Heart right ventricle (tissue), 16 donors: ENCODE measurements at regions not wholly inside any gene's neighbourhood (a gene's known extent, or its start where the extent isn't known, plus 50 kb on each side); places are given as distances from the start of the nearest gene placed in this dataset.

Experiments used
- ATAC-seq, 8 donors: fragments of 200-7000 bp; cut with Tn5 transposase; one replicate each; pipeline ENCODE4 v1.9.1; 2020; ENCODE audit warnings: mild to moderate bottlenecking in 8 of 8, moderate library complexity in 8 of 8, moderate number of reproducible peaks in 1 of 8
- DNase-seq, 2 donors: peaks; one replicate each; pipeline ENCODE4 v3.0.0-alpha.2; 2020
- H3K27ac ChIP-seq, 10 donors: fragments of 200-600 bp; sonication (generic) in 2 of 10; one replicate each; pipeline versions ENCODE4 v1.5.0 to v1.8.0; 2020 to 2022; ENCODE audit warnings: mild to moderate bottlenecking in 3 of 10
- H3K27me3 ChIP-seq, 7 donors: fragments of 200-600 bp; one replicate each; pipeline ENCODE4 v1.8.0; 2021 to 2022; ENCODE audit warnings: mild to moderate bottlenecking in 2 of 7
- H3K36me3 ChIP-seq, 9 donors: fragments of 200-600 bp; sonication (generic) in 1 of 9; one replicate each; pipeline versions ENCODE4 v1.5.0 to v1.8.0; 2020 to 2022; ENCODE audit warnings: mild to moderate bottlenecking in 2 of 9
- H3K4me1 ChIP-seq, 9 donors: fragments of 200-600 bp; sonication (generic) in 1 of 9; one replicate each; pipeline versions ENCODE4 v1.5.0 to v1.8.0; 2020 to 2022; ENCODE audit warnings: mild to moderate bottlenecking in 4 of 9
- H3K4me3 ChIP-seq, 10 donors: fragments of 200-600 bp; sonication (generic) in 2 of 10; one replicate each; pipeline versions ENCODE4 v1.5.0 to v1.8.0; 2020 to 2022; ENCODE audit warnings: mild to moderate bottlenecking in 7 of 10, moderate library complexity in 2 of 10
- H3K9me3 ChIP-seq, 11 donors: fragments of 200-600 bp in 10 of 11; sonication (generic) in 2 of 11; one replicate each; pipeline versions ENCODE4 v1.5.0 to v1.8.0; 2013 to 2022; ENCODE audit warnings: mild to moderate bottlenecking in 2 of 11, control low read depth in 1 of 11, moderate library complexity in 1 of 11
- CTCF ChIP-seq, 9 donors: fragments of 200-600 bp; sonication (generic) in 2 of 9; IDR thresholded peaks; one replicate each; pipeline versions ENCODE4 v1.5.0 to v1.8.0; 2021 to 2022; ENCODE audit warnings: antibody characterized with exemption in 9 of 9, mild to moderate bottlenecking in 5 of 9, moderate library complexity in 1 of 9
- WGBS, 2 donors: extraction: QIAGEN DNeasy Blood & Tissue Kit; methylation state at CpG; one replicate each; pipeline ENCODE4 v1.1.7; 2013; ENCODE audit warnings: inconsistent platforms in 1 of 2; 5-methylcytosine and 5-hydroxymethylcytosine counted together
- intact Hi-C, 10 donors: fragments of 100-400 bp; cut with DNase I; formaldehyde crosslinking; loops; one replicate each; pipeline versions ENCODE4 v1.11.1 to v1.14.2; 2022
- donor health status: Arrhythmogenic right ventricular cardiomyopathy.
- donor health status: ischemic (EF 13 %, LVEDD 7.1; RV severe dilation, severe dysfunction).
- donor health status: healthy with polysubstance abuse.
- donor health status: DM: no; HTN: yes; CAD: no.
- donor health status: DM: no; HTN: no; CAD: no.
- donor health status: ischemic (EF 25% LVEDD 6.9; RV normal size, moderate dysfunction).
- donor health status: ischemic (EF 25% LVEDD 5.7; RV mildly dilated, moderate dysfunction).
- donor health status: healthy.
- donor health status: DM: yes; HTN: yes; CAD: no.
- donor health status: Ischemic cardiomyopathy.
- donor health status: ischemic (EF 35%, LVEDD 5.7; RV mildly dilated, moderate dysfunction).
- donor health status: nonischemic (EF 11% LVEDD 7.7; RV severe dilation, severe dysfunction).
- donor health status: DM: yes; HTN: yes; CAD: no.
- donor health status: PGD.
- donor health status: ischemic (EF 29% LVEDD 5.4; RV normal size, mild dysfunction).
- donor health status: nonischemic (EF 23%, LVEDD 6.1; RV moderate dilation, normal function).

DNA sequence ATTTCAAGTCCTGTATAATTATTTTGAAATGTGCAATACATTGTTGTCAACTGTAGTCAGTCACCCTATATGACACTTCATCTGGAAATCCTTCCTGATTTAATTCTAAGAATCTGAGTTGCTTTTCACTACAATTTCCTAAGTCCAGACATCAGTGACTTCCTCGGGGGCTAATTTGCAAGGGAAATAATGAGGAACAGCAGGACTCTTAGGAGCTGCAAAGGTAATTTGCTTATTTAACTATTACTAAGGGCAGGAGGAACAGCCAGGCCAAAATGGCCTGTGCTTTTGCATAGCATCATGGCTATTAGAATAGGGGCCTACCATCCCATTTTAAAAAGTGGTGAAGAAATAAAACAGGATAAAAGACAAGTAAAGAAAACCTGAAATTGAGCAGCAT lies 178.8 kb downstream of the MC4R start:
- H3K9me3 ChIP-seq: no peaks in the 10 kb centered on the region
- no peaks in the 10 kb centered on the region for H3K36me3 ChIP-seq
- no peak for DNase-seq
- no peak for ATAC-seq
- H3K27ac ChIP-seq: no peak overlapping the region
- no peaks in the 10 kb centered on the region for H3K4me1 ChIP-seq
- TF ChIP-seq CTCF (IDR thresholded peaks at IDR 0.05): no peak
- no peaks in the 10 kb centered on the region for H3K27me3 ChIP-seq
- intact Hi-C loops: no loop called here
- no peak overlapping the region for H3K4me3 ChIP-seq
- 13 to 26% methylated on average over 1 of the region's 1 CpG for WGBS, 2 donors

GRCh38 chr18:60191926-60192325 lies 180.6 kb downstream of the MC4R start:
- intact Hi-C loops: no loop called here
- H3K36me3 ChIP-seq: no peaks in the 10 kb centered on the region
- no peaks in the 10 kb centered on the region for H3K9me3 ChIP-seq
- no peaks in the 10 kb centered on the region for H3K4me1 ChIP-seq
- no peaks in the 10 kb centered on the region for H3K27me3 ChIP-seq
- no peak overlapping the region for H3K4me3 ChIP-seq
- WGBS, 2 donors: 41 to 50% methylated on average over 3 of the region's 3 CpGs
- DNase-seq (no peak), ATAC-seq (no peak)
- TF ChIP-seq CTCF (IDR thresholded peaks at IDR 0.05): no peak
- H3K27ac ChIP-seq: no peak overlapping the region

DNA sequence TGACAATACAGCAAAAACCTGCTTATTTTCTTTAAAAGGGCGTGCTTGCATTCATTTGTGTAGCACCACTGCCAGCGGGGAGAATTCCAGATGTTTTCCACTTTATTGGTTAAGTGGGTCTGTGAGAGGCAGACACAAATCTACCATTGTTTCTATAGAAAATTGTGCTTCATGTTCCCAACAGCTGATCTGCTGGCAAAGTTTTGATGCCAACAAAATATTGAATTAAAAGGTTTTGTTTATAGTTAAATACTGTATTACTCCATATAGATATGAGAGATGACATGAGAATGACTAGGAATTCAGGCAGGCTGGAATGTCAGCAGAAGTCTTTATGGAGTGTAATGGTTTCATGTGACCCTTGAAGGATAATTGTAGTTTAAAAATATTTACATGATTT lies 182.7 kb downstream of the MC4R start:
- TF ChIP-seq CTCF (IDR thresholded peaks at IDR 0.05): no peak
- H3K4me1 ChIP-seq: no peaks in the 10 kb centered on the region
- ATAC-seq (no peak), DNase-seq (no peak)
- H3K27ac ChIP-seq: no peak overlapping the region
- no peaks in the 10 kb centered on the region for H3K27me3 ChIP-seq
- H3K9me3 ChIP-seq: no peaks in the 10 kb centered on the region
- intact Hi-C loops: no loop called here
- no peaks in the 10 kb centered on the region for H3K36me3 ChIP-seq
- WGBS, 2 donors: 66 to 76% methylated on average over 2 of the region's 2 CpGs
- H3K4me3 ChIP-seq: no peak overlapping the region

- WGBS, 2 donors: 39 to 44% methylated on average over 4 of the region's 4 CpGs
- H3K36me3 ChIP-seq: no peaks in the 10 kb centered on the region
Observed at GRCh38 chr18:60188958-60189357, 183.6 kb downstream of the MC4R start.

More at GRCh38 chr18:60188958-60189357, 183.6 kb downstream of the MC4R start:
- Histone ChIP-seq H3K9me3 (no peaks in the 10 kb centered on the region), H3K27ac (peak overlapping the region in 1 of 10 donors; percentile 33), H3K27me3 (no peaks in the 10 kb centered on the region), H3K4me3 (no peak overlapping the region), H3K4me1 (no peaks in the 10 kb centered on the region)
- TF ChIP-seq CTCF (IDR thresholded peaks at IDR 0.05): no peak
- intact Hi-C loops: no loop called here
- peak in 1 of 8 donors; percentile 29 for ATAC-seq
- no peak for DNase-seq
